ENCODE measurements at regions not wholly inside any gene's neighbourhood (a gene's known extent, or its start where the extent isn't known, plus 50 kb on each side); places are given as distances from the start of the nearest gene placed in this dataset.

DNA sequence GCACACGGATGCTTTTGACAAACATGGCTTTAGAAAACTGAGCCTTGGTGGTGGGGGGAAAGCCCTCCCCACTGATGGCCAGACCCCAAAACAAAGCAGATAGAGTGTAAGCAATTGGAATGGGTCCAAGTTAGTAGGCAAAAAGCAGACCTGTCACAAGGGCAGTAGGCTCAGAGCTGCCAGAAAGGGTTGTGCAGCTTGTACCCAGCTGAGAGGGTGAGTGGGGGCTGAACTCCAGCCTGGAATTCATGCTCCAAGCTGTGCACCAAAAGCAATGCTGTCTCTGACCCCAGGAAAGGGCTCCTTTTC lies 101.1 kb upstream of the TEX13D start (continued):
- TF ChIP-seq CSRNP3 (CRISPR knock-in tag; IDR thresholded peaks at IDR 0.05) (no peak), GLIS3 (CRISPR knock-in tag; IDR thresholded peaks at IDR 0.05) (no peak)

GRCh38 chrX:124232523-124233201 lies 99.8 kb upstream of the TEX13D start:
- TF ChIP-seq OSR1 (CRISPR knock-in tag; IDR thresholded peaks at IDR 0.05) (no peak), CREB5 (CRISPR knock-in tag; IDR thresholded peaks at IDR 0.05; ENCODE audit: low read depth) (no peak), CSRNP3 (CRISPR knock-in tag; IDR thresholded peaks at IDR 0.05) (no peak), BACH2 (CRISPR knock-in tag; IDR thresholded peaks at IDR 0.05; ENCODE audit: borderline replicate concordance) (no peak), CSDC2 (CRISPR knock-in tag; IDR thresholded peaks at IDR 0.05) (no peak), ZC3H10 (CRISPR knock-in tag; IDR thresholded peaks at IDR 0.05) (no peak), ZNF8 (CRISPR knock-in tag; IDR thresholded peaks at IDR 0.05) (no peak), ZNF565 (CRISPR knock-in tag; conservative IDR thresholded peaks at IDR 0.05; ENCODE audit: low read depth) (no peak), ARNTL (CRISPR knock-in tag; IDR thresholded peaks at IDR 0.05; ENCODE audit: borderline replicate concordance, low read depth) (no peak), TCF4 (CRISPR knock-in tag; IDR thresholded peaks at IDR 0.05; ENCODE audit: borderline replicate concordance) (no peak), GLIS3 (CRISPR knock-in tag; IDR thresholded peaks at IDR 0.05) (no peak), RARB (CRISPR knock-in tag; IDR thresholded peaks at IDR 0.05) (no peak), SNAI2 (CRISPR knock-in tag; IDR thresholded peaks at IDR 0.05) (no peak), ZFP30 (CRISPR knock-in tag; IDR thresholded peaks at IDR 0.05) (no peak)
- TF ChIP-seq, protein P1, sequence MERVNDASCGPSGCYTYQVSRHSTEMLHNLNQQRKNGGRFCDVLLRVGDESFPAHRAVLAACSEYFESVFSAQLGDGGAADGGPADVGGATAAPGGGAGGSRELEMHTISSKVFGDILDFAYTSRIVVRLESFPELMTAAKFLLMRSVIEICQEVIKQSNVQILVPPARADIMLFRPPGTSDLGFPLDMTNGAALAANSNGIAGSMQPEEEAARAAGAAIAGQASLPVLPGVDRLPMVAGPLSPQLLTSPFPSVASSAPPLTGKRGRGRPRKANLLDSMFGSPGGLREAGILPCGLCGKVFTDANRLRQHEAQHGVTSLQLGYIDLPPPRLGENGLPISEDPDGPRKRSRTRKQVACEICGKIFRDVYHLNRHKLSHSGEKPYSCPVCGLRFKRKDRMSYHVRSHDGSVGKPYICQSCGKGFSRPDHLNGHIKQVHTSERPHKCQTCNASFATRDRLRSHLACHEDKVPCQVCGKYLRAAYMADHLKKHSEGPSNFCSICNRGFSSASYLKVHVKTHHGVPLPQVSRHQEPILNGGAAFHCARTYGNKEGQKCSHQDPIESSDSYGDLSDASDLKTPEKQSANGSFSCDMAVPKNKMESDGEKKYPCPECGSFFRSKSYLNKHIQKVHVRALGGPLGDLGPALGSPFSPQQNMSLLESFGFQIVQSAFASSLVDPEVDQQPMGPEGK (CRISPR knock-in tag; IDR thresholded peaks at IDR 0.05; ENCODE audit: borderline replicate concordance): no peak
- TF ChIP-seq, protein P2, sequence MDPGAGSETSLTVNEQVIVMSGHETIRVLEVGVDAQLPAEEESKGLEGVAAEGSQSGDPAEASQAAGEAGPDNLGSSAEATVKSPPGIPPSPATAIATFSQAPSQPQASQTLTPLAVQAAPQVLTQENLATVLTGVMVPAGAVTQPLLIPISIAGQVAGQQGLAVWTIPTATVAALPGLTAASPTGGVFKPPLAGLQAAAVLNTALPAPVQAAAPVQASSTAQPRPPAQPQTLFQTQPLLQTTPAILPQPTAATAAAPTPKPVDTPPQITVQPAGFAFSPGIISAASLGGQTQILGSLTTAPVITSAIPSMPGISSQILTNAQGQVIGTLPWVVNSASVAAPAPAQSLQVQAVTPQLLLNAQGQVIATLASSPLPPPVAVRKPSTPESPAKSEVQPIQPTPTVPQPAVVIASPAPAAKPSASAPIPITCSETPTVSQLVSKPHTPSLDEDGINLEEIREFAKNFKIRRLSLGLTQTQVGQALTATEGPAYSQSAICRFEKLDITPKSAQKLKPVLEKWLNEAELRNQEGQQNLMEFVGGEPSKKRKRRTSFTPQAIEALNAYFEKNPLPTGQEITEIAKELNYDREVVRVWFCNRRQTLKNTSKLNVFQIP (CRISPR knock-in tag; IDR thresholded peaks at IDR 0.05; ENCODE audit: borderline replicate concordance, low read depth): no peak
- ATAC-seq: no peak

DNA sequence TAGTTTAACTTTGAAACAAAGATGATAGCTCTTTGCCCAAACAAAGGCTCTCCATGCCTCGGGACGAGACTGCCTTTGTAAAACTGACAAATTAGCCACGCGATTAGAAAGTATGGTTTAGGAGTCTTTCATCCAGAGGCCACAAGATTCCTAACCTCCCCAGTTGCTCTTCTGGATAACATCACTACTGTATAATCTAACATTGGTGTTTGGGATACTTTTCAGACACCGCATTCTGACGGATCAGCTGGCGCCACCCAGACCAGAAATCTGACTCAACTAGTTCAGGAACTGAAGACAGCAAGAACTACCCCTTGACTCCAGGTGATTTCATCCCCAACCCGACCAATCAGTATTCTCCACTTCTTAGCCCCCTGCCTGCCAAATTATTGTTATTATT lies 98.1 kb upstream of the TEX13D start:
- no peak for ATAC-seq
- TF ChIP-seq OSR1 (CRISPR knock-in tag; IDR thresholded peaks at IDR 0.05): no peak
- no peak for TF ChIP-seq ZC3H10 (CRISPR knock-in tag; IDR thresholded peaks at IDR 0.05)
- no peak for TF ChIP-seq ISL1 (CRISPR knock-in tag; IDR thresholded peaks at IDR 0.05)
- TF ChIP-seq CSRNP3 (CRISPR knock-in tag; IDR thresholded peaks at IDR 0.05): no peak

GRCh38 chrX:124238268-124238667 lies 94.2 kb upstream of the TEX13D start:
- no peak for ATAC-seq

More at GRCh38 chrX:124238268-124238667, 94.2 kb upstream of the TEX13D start:
- no peak for TF ChIP-seq PPARA (CRISPR knock-in tag; IDR thresholded peaks at IDR 0.05; ENCODE audit: borderline replicate concordance)
- no peak for TF ChIP-seq ZNF565 (CRISPR knock-in tag; conservative IDR thresholded peaks at IDR 0.05; ENCODE audit: low read depth)
- TF ChIP-seq CREB5 (CRISPR knock-in tag; IDR thresholded peaks at IDR 0.05; ENCODE audit: low read depth): no peak
- TF ChIP-seq ZC3H10 (CRISPR knock-in tag; IDR thresholded peaks at IDR 0.05): no peak
